VCaP (cell line): ENCODE measurements at regions not wholly inside any gene's neighbourhood (a gene's known extent, or its start where the extent isn't known, plus 50 kb on each side); places are given as distances from the start of the nearest gene placed in this dataset.

Source experiments
- H3K27ac ChIP-seq: fragments of 450-650 bp; 2 replicates; pipeline ENCODE4 v1.5.1; 2017
- CTCF ChIP-seq: fragments of 450-650 bp; conservative IDR thresholded peaks from 2 replicates; pipeline ENCODE4 v1.5.1; 2017; ENCODE audit warnings: mild to moderate bottlenecking, moderate library complexity

- H3K27ac ChIP-seq, result no peak overlapping the region
- no peak for TF ChIP-seq CTCF
Observed at GRCh38 chr4:175540151-175540550, 271.9 kb downstream of the GPM6A start.

- TF ChIP-seq CTCF, result no peak
- H3K27ac ChIP-seq, result no peak overlapping the region
Observed at GRCh38 chr4:175540732-175541131, 271.3 kb downstream of the GPM6A start.

- no peak overlapping the region for H3K27ac ChIP-seq
- no peak for TF ChIP-seq CTCF
Observed at GRCh38 chr4:175542786-175543185, 269.3 kb downstream of the GPM6A start.

GRCh38 chr4:175559126-175559525 lies 252.9 kb downstream of the GPM6A start:
- no peak overlapping the region for H3K27ac ChIP-seq
- TF ChIP-seq CTCF, result no peak

GRCh38 chr4:175559526-175559925 lies 252.5 kb downstream of the GPM6A start:
- TF ChIP-seq CTCF, result no peak
- no peak overlapping the region for H3K27ac ChIP-seq

GRCh38 chr4:175560604-175561003 lies 251.5 kb downstream of the GPM6A start:
- H3K27ac ChIP-seq, result no peak overlapping the region
- TF ChIP-seq CTCF, result peak; percentile 77

GRCh38 chr4:175561696-175562095 lies 250.4 kb downstream of the GPM6A start:
- no peak for TF ChIP-seq CTCF
- H3K27ac ChIP-seq, result no peak overlapping the region

GRCh38 chr4:175562111-175562510 lies 250.0 kb downstream of the GPM6A start:
- no peak for TF ChIP-seq CTCF
- H3K27ac ChIP-seq, result no peak overlapping the region
